ENCODE measurements at regions not wholly inside any gene's neighbourhood (a gene's known extent, or its start where the extent isn't known, plus 50 kb on each side); places are given as distances from the start of the nearest gene placed in this dataset.

GRCh38 chr6:139584599-139584998 lies 210.2 kb upstream of the CITED2 start:
- 87 to 100% methylated on average over 1 of the region's 1 CpG for WGBS, 2 donors (ENCODE audit: low coverage in 1 of 2)

GRCh38 chr6:139583420-139583819 lies 209.0 kb upstream of the CITED2 start:
- WGBS, 2 donors (ENCODE audit: low coverage in 1 of 2), result 75 to 93% methylated on average over 3 of the region's 3 CpGs
- TF ChIP-seq EP300 (IDR thresholded peaks at IDR 0.05), result no peak
- no peak for TF ChIP-seq POLR2AphosphoS5 (IDR thresholded peaks at IDR 0.05)
- TF ChIP-seq, protein P1, sequence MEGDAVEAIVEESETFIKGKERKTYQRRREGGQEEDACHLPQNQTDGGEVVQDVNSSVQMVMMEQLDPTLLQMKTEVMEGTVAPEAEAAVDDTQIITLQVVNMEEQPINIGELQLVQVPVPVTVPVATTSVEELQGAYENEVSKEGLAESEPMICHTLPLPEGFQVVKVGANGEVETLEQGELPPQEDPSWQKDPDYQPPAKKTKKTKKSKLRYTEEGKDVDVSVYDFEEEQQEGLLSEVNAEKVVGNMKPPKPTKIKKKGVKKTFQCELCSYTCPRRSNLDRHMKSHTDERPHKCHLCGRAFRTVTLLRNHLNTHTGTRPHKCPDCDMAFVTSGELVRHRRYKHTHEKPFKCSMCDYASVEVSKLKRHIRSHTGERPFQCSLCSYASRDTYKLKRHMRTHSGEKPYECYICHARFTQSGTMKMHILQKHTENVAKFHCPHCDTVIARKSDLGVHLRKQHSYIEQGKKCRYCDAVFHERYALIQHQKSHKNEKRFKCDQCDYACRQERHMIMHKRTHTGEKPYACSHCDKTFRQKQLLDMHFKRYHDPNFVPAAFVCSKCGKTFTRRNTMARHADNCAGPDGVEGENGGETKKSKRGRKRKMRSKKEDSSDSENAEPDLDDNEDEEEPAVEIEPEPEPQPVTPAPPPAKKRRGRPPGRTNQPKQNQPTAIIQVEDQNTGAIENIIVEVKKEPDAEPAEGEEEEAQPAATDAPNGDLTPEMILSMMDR (IDR thresholded peaks at IDR 0.05), result no peak
- no peak for TF ChIP-seq POLR2A (IDR thresholded peaks at IDR 0.05)
- H3K36me3 ChIP-seq, result no peaks in the 10 kb centered on the region
- H3K9me3 ChIP-seq, result no peaks in the 10 kb centered on the region
- no peaks in the 10 kb centered on the region for H3K27me3 ChIP-seq
- H3K4me1 ChIP-seq, result peaks cover 0 to 17% (median 5%) of the 10 kb centered on the region in 3 donors
- H3K27ac ChIP-seq, result no peak overlapping the region
- ATAC-seq, result no peak
- no peak overlapping the region for H3K4me3 ChIP-seq

More at GRCh38 chr6:139584599-139584998, 210.2 kb upstream of the CITED2 start:
- Histone ChIP-seq H3K4me1 (peaks cover 0 to 25% (median 9%) of the 10 kb centered on the region in 3 donors), H3K27me3 (no peaks in the 10 kb centered on the region), H3K4me3 (no peak overlapping the region), H3K27ac (no peak overlapping the region), H3K36me3 (no peaks in the 10 kb centered on the region), H3K9me3 (no peaks in the 10 kb centered on the region)
- TF ChIP-seq POLR2AphosphoS5 (IDR thresholded peaks at IDR 0.05), result no peak
- no peak for TF ChIP-seq EP300 (IDR thresholded peaks at IDR 0.05)
- TF ChIP-seq POLR2A (IDR thresholded peaks at IDR 0.05), result no peak
- TF ChIP-seq, protein P1 (IDR thresholded peaks at IDR 0.05), result no peak
- ATAC-seq, result no peak

DNA sequence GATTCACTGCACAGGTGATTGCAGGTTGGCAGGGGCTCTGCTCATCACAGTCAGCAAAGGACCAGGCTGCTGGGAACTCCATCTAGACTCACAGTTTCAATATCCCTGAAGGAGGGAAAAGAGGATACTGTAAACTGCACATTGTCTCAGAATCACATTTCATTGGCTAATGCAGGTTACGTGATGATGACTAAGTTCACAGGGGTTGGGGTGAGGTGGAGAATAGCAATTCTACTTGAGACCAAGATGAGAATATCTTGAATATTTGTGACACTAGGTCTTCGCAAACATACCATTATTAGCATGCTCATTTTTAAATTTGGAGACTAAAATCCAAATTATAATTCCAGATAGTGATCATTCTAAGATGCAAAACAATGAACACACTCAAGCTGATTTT lies 208.5 kb upstream of the CITED2 start:
- no peak for TF ChIP-seq POLR2AphosphoS5 (IDR thresholded peaks at IDR 0.05)
- no peak for TF ChIP-seq POLR2A (IDR thresholded peaks at IDR 0.05)
- TF ChIP-seq EP300 (IDR thresholded peaks at IDR 0.05), result no peak
- TF ChIP-seq, protein P1 (IDR thresholded peaks at IDR 0.05), result no peak
- Histone ChIP-seq H3K36me3 (no peaks in the 10 kb centered on the region), H3K4me1 (peaks cover 0 to 17% (median 3%) of the 10 kb centered on the region in 3 donors), H3K27me3 (no peaks in the 10 kb centered on the region), H3K27ac (no peak overlapping the region), H3K9me3 (no peaks in the 10 kb centered on the region), H3K4me3 (no peak overlapping the region)
- WGBS, 2 donors (ENCODE audit: low coverage in 1 of 2), result 90 to 94% methylated on average over 2 of the region's 2 CpGs
- ATAC-seq, result no peak

DNA sequence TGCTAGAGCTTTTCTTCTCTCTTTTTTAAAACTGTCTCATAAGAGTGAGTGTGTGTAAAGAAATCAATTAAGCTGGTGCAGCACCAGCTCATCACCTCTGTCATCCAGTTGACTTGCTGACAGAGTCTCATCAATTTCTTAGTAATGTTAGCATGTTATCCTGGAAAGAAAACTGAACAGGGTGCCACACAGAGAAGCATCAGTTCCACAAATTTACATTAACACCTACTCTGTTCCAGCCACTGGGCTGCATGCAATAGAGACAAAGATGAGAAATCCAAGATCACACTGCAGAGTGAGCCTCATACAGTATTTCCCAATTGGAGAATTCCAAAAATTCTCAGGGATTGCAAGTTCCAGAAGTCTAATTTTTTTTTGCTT lies 207.0 kb upstream of the CITED2 start:
- ATAC-seq, result no peak
- H3K27me3 ChIP-seq, result no peaks in the 10 kb centered on the region

More for the DNA sequence above, 207.0 kb upstream of the CITED2 start:
- no peak overlapping the region for H3K4me3 ChIP-seq
- H3K9me3 ChIP-seq, result no peaks in the 10 kb centered on the region
- TF ChIP-seq POLR2AphosphoS5 (IDR thresholded peaks at IDR 0.05) (no peak), EP300 (IDR thresholded peaks at IDR 0.05) (no peak), POLR2A (IDR thresholded peaks at IDR 0.05) (no peak)
- TF ChIP-seq, protein P1 (IDR thresholded peaks at IDR 0.05), result no peak
- H3K27ac ChIP-seq, result no peak overlapping the region
- no peaks in the 10 kb centered on the region for H3K36me3 ChIP-seq
- H3K4me1 ChIP-seq, result peaks cover 0 to 15% (median 4%) of the 10 kb centered on the region in 3 donors
